ENCODE measurements at regions not wholly inside any gene's neighbourhood (a gene's known extent, or its start where the extent isn't known, plus 50 kb on each side); places are given as distances from the start of the nearest gene placed in this dataset.

DNA sequence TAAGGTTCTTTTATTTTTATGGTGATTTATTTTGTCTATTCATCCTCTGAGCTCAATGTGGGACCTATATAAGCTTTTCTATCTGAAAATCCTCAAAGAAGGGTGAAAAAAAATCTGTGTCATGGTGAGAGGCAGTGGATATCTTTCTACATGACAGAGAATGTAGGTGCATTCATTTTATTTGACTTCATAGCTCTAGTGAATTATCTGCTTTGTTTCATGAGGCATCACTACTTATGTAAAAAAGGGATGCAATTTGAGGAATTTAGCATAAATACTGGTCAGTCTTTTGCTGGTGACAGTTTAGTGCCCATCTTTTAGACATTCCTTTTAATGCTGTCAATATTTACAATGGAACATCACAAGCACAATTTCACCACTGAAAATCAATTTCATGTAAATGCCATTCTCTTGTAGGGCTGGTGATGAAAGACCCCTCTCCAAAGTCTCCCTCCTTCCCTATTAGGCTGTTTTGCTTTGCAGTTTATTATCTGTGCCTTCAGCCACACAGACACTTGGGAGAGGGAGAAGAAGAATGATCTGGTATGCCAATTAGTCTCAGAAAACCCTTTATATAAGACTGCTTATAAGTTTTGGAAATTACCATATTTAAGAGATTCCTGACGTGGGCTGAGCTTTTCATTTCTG, 148.3 kb upstream of the NXPH2 start:
- no peaks in the 10 kb centered on the region for H3K27me3 ChIP-seq (ENCODE audit: insufficient read depth, low read depth)
- TF ChIP-seq, protein P1, sequence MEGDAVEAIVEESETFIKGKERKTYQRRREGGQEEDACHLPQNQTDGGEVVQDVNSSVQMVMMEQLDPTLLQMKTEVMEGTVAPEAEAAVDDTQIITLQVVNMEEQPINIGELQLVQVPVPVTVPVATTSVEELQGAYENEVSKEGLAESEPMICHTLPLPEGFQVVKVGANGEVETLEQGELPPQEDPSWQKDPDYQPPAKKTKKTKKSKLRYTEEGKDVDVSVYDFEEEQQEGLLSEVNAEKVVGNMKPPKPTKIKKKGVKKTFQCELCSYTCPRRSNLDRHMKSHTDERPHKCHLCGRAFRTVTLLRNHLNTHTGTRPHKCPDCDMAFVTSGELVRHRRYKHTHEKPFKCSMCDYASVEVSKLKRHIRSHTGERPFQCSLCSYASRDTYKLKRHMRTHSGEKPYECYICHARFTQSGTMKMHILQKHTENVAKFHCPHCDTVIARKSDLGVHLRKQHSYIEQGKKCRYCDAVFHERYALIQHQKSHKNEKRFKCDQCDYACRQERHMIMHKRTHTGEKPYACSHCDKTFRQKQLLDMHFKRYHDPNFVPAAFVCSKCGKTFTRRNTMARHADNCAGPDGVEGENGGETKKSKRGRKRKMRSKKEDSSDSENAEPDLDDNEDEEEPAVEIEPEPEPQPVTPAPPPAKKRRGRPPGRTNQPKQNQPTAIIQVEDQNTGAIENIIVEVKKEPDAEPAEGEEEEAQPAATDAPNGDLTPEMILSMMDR (conservative IDR thresholded peaks at IDR 0.05; ENCODE audit: low read depth, low read length): no peak
- no peaks in the 10 kb centered on the region for H3K4me1 ChIP-seq (ENCODE audit: low read depth, poor library complexity, severe bottlenecking)
- H3K9ac ChIP-seq: no peak overlapping the region
- H3K27ac ChIP-seq: no peak overlapping the region
- no peaks in the 10 kb centered on the region for H4K20me1 ChIP-seq (ENCODE audit: insufficient read depth)
- no peaks in the 10 kb centered on the region for H3K36me3 ChIP-seq (ENCODE audit: insufficient read depth)
- H3K4me3 ChIP-seq (IDR thresholded peaks at IDR 0.05; ENCODE audit: insufficient read depth, low read depth, low read length): no peak overlapping the region
- H2AFZ ChIP-seq (ENCODE audit: low read depth): no peak overlapping the region
- H3K79me2 ChIP-seq (ENCODE audit: insufficient read depth, low read depth): no peaks in the 10 kb centered on the region
- no peak overlapping the region for H3K4me2 ChIP-seq

DNA sequence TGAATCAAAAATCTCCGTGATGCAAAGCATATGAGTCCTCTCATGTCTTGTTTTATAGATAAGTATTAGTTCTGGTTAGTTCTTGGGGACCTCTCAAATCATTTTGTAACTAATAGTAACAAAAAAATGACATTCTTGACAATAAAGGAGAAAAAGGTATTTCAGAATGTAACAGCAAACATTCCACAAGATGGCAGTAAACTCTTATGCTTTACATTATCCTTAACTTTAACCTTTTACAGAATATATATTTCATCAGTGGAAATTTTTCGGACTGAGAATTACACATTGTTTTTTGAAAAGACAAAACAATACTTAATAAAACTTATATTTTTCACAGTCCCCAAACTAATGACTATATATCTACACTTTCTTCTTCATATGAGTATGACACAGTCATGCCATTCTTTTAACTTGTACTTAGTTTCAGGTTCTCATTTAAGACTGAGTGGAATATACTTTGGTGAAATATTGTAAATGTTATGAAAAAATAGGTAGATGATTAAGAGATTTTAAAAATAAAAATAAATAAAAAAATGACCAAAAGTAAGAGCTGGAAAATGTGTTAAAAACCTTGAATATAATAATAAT, 142.9 kb upstream of the NXPH2 start:
- no peak overlapping the region for H3K27ac ChIP-seq
- no peaks in the 10 kb centered on the region for H3K27me3 ChIP-seq (ENCODE audit: insufficient read depth, low read depth)
- H2AFZ ChIP-seq (ENCODE audit: low read depth): no peak overlapping the region
- H4K20me1 ChIP-seq (ENCODE audit: insufficient read depth): no peaks in the 10 kb centered on the region
- no peaks in the 10 kb centered on the region for H3K4me1 ChIP-seq (ENCODE audit: low read depth, poor library complexity, severe bottlenecking)
- TF ChIP-seq, protein P1 (conservative IDR thresholded peaks at IDR 0.05; ENCODE audit: low read depth, low read length): peak; percentile 39
- H3K4me2 ChIP-seq: no peak overlapping the region
- no peak overlapping the region for H3K9ac ChIP-seq
- H3K4me3 ChIP-seq (IDR thresholded peaks at IDR 0.05; ENCODE audit: insufficient read depth, low read depth, low read length): no peak overlapping the region
- no peaks in the 10 kb centered on the region for H3K79me2 ChIP-seq (ENCODE audit: insufficient read depth, low read depth)
- no peaks in the 10 kb centered on the region for H3K36me3 ChIP-seq (ENCODE audit: insufficient read depth)

DNA sequence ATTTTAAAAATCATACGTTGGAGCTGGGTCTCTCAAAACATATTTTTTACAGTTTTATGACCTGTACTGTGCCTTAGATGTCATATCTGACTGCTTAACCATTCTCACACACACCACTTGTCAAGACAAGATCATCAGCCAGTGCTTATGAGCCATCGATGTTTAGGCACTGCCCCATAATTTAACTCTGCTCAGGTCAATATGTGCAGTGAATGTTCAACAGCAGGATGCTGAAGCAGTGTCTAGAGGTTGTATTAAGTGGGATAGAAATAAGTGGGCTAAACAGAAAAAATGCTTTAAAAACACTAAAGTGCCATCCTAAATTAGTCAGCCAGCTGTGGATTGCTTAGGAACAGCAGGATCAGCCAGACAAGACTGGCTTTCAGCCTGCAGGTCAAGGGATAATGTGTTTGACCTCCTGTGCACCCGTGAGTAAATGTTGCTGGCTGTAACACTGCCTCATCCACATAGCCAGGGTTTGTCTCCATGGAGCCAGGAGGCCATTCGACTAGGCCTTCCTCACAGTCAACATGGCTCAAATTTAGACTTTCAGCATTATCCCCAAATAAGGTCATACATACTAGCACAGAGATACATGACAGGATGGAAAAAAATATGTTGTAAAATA, 139.0 kb upstream of the NXPH2 start:
- no peaks in the 10 kb centered on the region for H4K20me1 ChIP-seq (ENCODE audit: insufficient read depth)
- no peaks in the 10 kb centered on the region for H3K4me1 ChIP-seq (ENCODE audit: low read depth, poor library complexity, severe bottlenecking)
- no peaks in the 10 kb centered on the region for H3K27me3 ChIP-seq (ENCODE audit: insufficient read depth, low read depth)
- H3K36me3 ChIP-seq (ENCODE audit: insufficient read depth): no peaks in the 10 kb centered on the region
- TF ChIP-seq, protein P1 (conservative IDR thresholded peaks at IDR 0.05; ENCODE audit: low read depth, low read length): no peak
- H3K4me3 ChIP-seq (IDR thresholded peaks at IDR 0.05; ENCODE audit: insufficient read depth, low read depth, low read length): no peak overlapping the region
- H3K4me2 ChIP-seq: no peak overlapping the region
- H3K27ac ChIP-seq: no peak overlapping the region
- no peaks in the 10 kb centered on the region for H3K79me2 ChIP-seq (ENCODE audit: insufficient read depth, low read depth)
- H2AFZ ChIP-seq (ENCODE audit: low read depth): no peak overlapping the region
- no peak overlapping the region for H3K9ac ChIP-seq

DNA sequence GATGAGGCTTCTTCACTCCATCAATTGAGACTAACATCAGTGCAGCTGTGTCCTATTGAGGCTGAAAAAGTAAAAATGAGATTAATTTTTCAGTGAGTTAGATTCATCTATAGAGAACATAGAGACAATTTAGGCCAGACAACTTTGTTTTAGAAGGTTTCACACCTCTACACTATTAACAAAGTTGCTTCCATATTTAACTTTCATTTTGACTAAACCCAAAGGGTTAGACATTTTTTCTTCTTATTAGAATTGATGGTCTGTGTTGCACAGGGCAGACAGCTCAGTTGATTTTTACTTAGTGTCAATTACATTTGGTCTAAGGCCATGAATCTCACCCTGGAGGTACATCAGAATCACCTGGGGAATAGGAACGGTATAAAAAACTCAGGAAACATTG, 130.2 kb upstream of the NXPH2 start:
- TF ChIP-seq, protein P1 (conservative IDR thresholded peaks at IDR 0.05; ENCODE audit: low read depth, low read length): no peak
- Histone ChIP-seq H4K20me1 (ENCODE audit: insufficient read depth) (no peaks in the 10 kb centered on the region), H3K4me2 (no peak overlapping the region), H3K4me3 (IDR thresholded peaks at IDR 0.05; ENCODE audit: insufficient read depth, low read depth, low read length) (no peak overlapping the region), H3K79me2 (ENCODE audit: insufficient read depth, low read depth) (no peaks in the 10 kb centered on the region), H3K4me1 (ENCODE audit: low read depth, poor library complexity, severe bottlenecking) (no peaks in the 10 kb centered on the region), H3K27me3 (ENCODE audit: insufficient read depth, low read depth) (no peaks in the 10 kb centered on the region), H3K9ac (no peak overlapping the region), H3K27ac (no peak overlapping the region), H2AFZ (ENCODE audit: low read depth) (no peak overlapping the region), H3K36me3 (ENCODE audit: insufficient read depth) (no peaks in the 10 kb centered on the region)
